Choroid plexus epithelial cell (primary cell): ENCODE measurements at regions not wholly inside any gene's neighbourhood (a gene's known extent, or its start where the extent isn't known, plus 50 kb on each side); places are given as distances from the start of the nearest gene placed in this dataset.

ENCODE experiments used
- DNase-seq: peaks from one replicate; pipeline ENCODE4 v3.0.0-alpha.2; 2010; ENCODE audit warnings: low read depth
- H3K4me3 ChIP-seq: 2 replicates; pipeline ENCODE4 v1.5.1; 2011; ENCODE audit warnings: low read depth, mild to moderate bottlenecking, control low read depth, low read length, moderate library complexity
- CTCF ChIP-seq: conservative IDR thresholded peaks from 2 replicates; pipeline ENCODE4 v1.5.1; 2011; ENCODE audit warnings: low read depth, mild to moderate bottlenecking, control low read depth, inconsistent platforms, low read length, moderate library complexity

GRCh38 chr3:107428051-107428858 is 51.0 kb downstream of the CCDC54 start:
- TF ChIP-seq CTCF = no peak
- DNase-seq = no peak
- H3K4me3 ChIP-seq = no peak overlapping the region

GRCh38 chr3:107429320-107430181 is 52.3 kb downstream of the CCDC54 start:
- TF ChIP-seq CTCF = peak; percentile 91
- H3K4me3 ChIP-seq = peak overlapping the region; percentile 77
- peak; percentile 94 for DNase-seq

GRCh38 chr3:107430214-107430995 is 53.2 kb downstream of the CCDC54 start:
- DNase-seq = peak; percentile 68
- no peak for TF ChIP-seq CTCF
- peak overlapping the region; percentile 77 for H3K4me3 ChIP-seq

GRCh38 chr3:107430996-107431245 is 53.7 kb downstream of the CCDC54 start:
- no peak for DNase-seq
- TF ChIP-seq CTCF = no peak
- H3K4me3 ChIP-seq = peak overlapping the region; percentile 77

- no peak for TF ChIP-seq CTCF
- DNase-seq = peak; percentile 45
- peak overlapping the region; percentile 77 for H3K4me3 ChIP-seq
Observed at GRCh38 chr3:107431246-107432012, 54.2 kb downstream of the CCDC54 start.

- peak; percentile 14 for TF ChIP-seq CTCF
- peak; percentile 42 for DNase-seq
- peak overlapping the region; percentile 77 for H3K4me3 ChIP-seq
Observed at GRCh38 chr3:107432013-107432515, 54.8 kb downstream of the CCDC54 start.
